DMS 273 (cell line): ENCODE measurements at regions not wholly inside any gene's neighbourhood (a gene's known extent, or its start where the extent isn't known, plus 50 kb on each side); places are given as distances from the start of the nearest gene placed in this dataset.
"Not testable (repeated sequence)": the region's sequence is repeated elsewhere in the genome, so short reads cannot be mapped to it uniquely, and the experiment has no call there.

Experiments
- DNase-seq: peaks from one replicate; lab custom pipeline; 2025; ENCODE audit not compliant: unreplicated experiment; lab: John Stamatoyannopoulos, UW

GRCh38 chr4:66225539-66225938 lies 555.2 kb upstream of the EPHA5 start:
- no peak for DNase-seq

GRCh38 chr4:66223068-66223703 lies 552.9 kb upstream of the EPHA5 start:
- no peak for DNase-seq

- no peak for DNase-seq
These were observed 549.1 kb upstream of the EPHA5 start for GRCh38 chr4:66219401-66219800.

- no peak for DNase-seq
These were observed 546.0 kb upstream of the EPHA5 start for GRCh38 chr4:66216252-66216651.

GRCh38 chr4:66212489-66212888 lies 542.2 kb upstream of the EPHA5 start:
- peak; percentile 2 for DNase-seq

GRCh38 chr4:66204534-66205247 lies 534.4 kb upstream of the EPHA5 start:
- no peak for DNase-seq

GRCh38 chr4:66202870-66203269 lies 532.6 kb upstream of the EPHA5 start:
- no peak for DNase-seq

GRCh38 chr4:66197451-66197850 lies 527.2 kb upstream of the EPHA5 start:
- DNase-seq = peak; percentile 49

- DNase-seq = no peak
These were observed 523.2 kb upstream of the EPHA5 start for GRCh38 chr4:66193487-66193886.

- peak; percentile 0 for DNase-seq
These were observed 517.0 kb upstream of the EPHA5 start for GRCh38 chr4:66187175-66187720.

- DNase-seq = no peak
These were observed 515.8 kb upstream of the EPHA5 start for GRCh38 chr4:66186095-66186494.

GRCh38 chr4:66182636-66183035 lies 512.3 kb upstream of the EPHA5 start:
- DNase-seq = no peak

GRCh38 chr4:66178906-66179305 lies 508.6 kb upstream of the EPHA5 start:
- no peak for DNase-seq

- peak; percentile 13 for DNase-seq
These were observed 499.1 kb upstream of the EPHA5 start for GRCh38 chr4:66169341-66169740.

- DNase-seq = no peak
These were observed 494.6 kb upstream of the EPHA5 start for GRCh38 chr4:66164869-66165268.

GRCh38 chr4:66160606-66161005 lies 490.3 kb upstream of the EPHA5 start:
- no peak for DNase-seq

- no peak for DNase-seq
These were observed 487.3 kb upstream of the EPHA5 start for GRCh38 chr4:66157594-66157993.

- no peak for DNase-seq
These were observed 459.8 kb upstream of the EPHA5 start for GRCh38 chr4:66130042-66130441.

GRCh38 chr4:66123831-66124413 lies 453.6 kb upstream of the EPHA5 start:
- DNase-seq = no peak

- DNase-seq = no peak
These were observed 452.9 kb upstream of the EPHA5 start for GRCh38 chr4:66123190-66123589.

GRCh38 chr4:66115231-66115630 lies 444.9 kb upstream of the EPHA5 start:
- not testable (repeated sequence) for DNase-seq

GRCh38 chr4:66108898-66109297 lies 438.6 kb upstream of the EPHA5 start:
- DNase-seq = no peak
